A549 (cell line): ENCODE measurements at regions not wholly inside any gene's neighbourhood (a gene's known extent, or its start where the extent isn't known, plus 50 kb on each side); places are given as distances from the start of the nearest gene placed in this dataset.

Experiments
- FOSL2 ChIP-seq, 2 experiments: fragments of 450-650 bp in 1 of 2; fragments of >200 bp in 1 of 2; sonication (Bioruptor Twin) in 1 of 2; formaldehyde crosslinking; IDR thresholded peaks; 2 replicates each; pipeline versions ENCODE4 v1.5.0 to v1.6.1; 2016 to 2020; ENCODE audit warnings: mild to moderate bottlenecking in 1 of 2, moderate library complexity in 1 of 2
- FOXS1 ChIP-seq: fragments of 250-450 bp; sonication (Bioruptor Pico); IDR thresholded peaks from 2 replicates; pipeline ENCODE4 v1.5.0; 2020; ENCODE audit warnings: mild to moderate bottlenecking, moderate library complexity
- MYC ChIP-seq: IDR thresholded peaks from 2 replicates; pipeline ENCODE4 v1.6.1; 2012; ENCODE audit warnings: mild to moderate bottlenecking, inconsistent platforms, low read length, improper control_type of control experiment, borderline replicate concordance
- NR3C1 ChIP-seq: fragments of >200 bp; sonication (Bioruptor Twin); formaldehyde crosslinking; IDR thresholded peaks from 3 replicates; pipeline ENCODE4 v1.6.1; 2017
- PHF8 ChIP-seq: fragments of 200-600 bp; sonication (generic); IDR thresholded peaks from 2 replicates; pipeline ENCODE4 v1.6.1; 2016; ENCODE audit warnings: low read depth, mild to moderate bottlenecking, antibody characterized with exemption, moderate library complexity, borderline replicate concordance
- POLR2A ChIP-seq: IDR thresholded peaks from 2 replicates; pipeline ENCODE4 v1.6.1; 2012; ENCODE audit warnings: mild to moderate bottlenecking, low read length
- POLR2AphosphoS2 ChIP-seq: conservative IDR thresholded peaks from 2 replicates; pipeline ENCODE4 v1.6.1; 2012; ENCODE audit warnings: low read length, improper control_type of control experiment, inconsistent platforms
- REST ChIP-seq: fragments of 200-600 bp; sonication (generic); IDR thresholded peaks from 2 replicates; pipeline ENCODE4 v1.6.1; 2016; ENCODE audit warnings: antibody characterized with exemption, mild to moderate bottlenecking, moderate library complexity
- USF2 ChIP-seq: fragments of 450-650 bp; IDR thresholded peaks from 2 replicates; pipeline ENCODE4 v1.6.1; 2014; ENCODE audit warnings: antibody characterized with exemption
- ZC3H11A ChIP-seq: fragments of 450-650 bp; IDR thresholded peaks from 2 replicates; pipeline ENCODE4 v1.6.1; 2014; ENCODE audit warnings: antibody characterized with exemption, mild to moderate bottlenecking
- TF ChIP-seq, protein P1 (sequence below): fragments of >200 bp; sonication (Bioruptor Twin); formaldehyde crosslinking; IDR thresholded peaks from 3 replicates; pipeline ENCODE4 v1.5.1; 2016
- TF ChIP-seq, protein P2 (sequence below): IDR thresholded peaks from 2 replicates; pipeline ENCODE4 v1.6.1; 2012

- TF ChIP-seq REST, result no peak
- TF ChIP-seq POLR2AphosphoS2, result no peak
- TF ChIP-seq POLR2A, result no peak
- no peak for TF ChIP-seq USF2
- TF ChIP-seq, protein P1, sequence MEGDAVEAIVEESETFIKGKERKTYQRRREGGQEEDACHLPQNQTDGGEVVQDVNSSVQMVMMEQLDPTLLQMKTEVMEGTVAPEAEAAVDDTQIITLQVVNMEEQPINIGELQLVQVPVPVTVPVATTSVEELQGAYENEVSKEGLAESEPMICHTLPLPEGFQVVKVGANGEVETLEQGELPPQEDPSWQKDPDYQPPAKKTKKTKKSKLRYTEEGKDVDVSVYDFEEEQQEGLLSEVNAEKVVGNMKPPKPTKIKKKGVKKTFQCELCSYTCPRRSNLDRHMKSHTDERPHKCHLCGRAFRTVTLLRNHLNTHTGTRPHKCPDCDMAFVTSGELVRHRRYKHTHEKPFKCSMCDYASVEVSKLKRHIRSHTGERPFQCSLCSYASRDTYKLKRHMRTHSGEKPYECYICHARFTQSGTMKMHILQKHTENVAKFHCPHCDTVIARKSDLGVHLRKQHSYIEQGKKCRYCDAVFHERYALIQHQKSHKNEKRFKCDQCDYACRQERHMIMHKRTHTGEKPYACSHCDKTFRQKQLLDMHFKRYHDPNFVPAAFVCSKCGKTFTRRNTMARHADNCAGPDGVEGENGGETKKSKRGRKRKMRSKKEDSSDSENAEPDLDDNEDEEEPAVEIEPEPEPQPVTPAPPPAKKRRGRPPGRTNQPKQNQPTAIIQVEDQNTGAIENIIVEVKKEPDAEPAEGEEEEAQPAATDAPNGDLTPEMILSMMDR, result no peak
- no peak for TF ChIP-seq NR3C1
- TF ChIP-seq, protein P2, sequence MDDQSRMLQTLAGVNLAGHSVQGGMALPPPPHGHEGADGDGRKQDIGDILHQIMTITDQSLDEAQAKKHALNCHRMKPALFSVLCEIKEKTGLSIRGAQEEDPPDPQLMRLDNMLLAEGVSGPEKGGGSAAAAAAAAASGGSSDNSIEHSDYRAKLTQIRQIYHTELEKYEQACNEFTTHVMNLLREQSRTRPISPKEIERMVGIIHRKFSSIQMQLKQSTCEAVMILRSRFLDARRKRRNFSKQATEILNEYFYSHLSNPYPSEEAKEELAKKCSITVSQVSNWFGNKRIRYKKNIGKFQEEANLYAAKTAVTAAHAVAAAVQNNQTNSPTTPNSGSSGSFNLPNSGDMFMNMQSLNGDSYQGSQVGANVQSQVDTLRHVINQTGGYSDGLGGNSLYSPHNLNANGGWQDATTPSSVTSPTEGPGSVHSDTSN, result no peak
- TF ChIP-seq ZC3H11A, result no peak
- TF ChIP-seq MYC, result no peak
- TF ChIP-seq PHF8, result no peak
- TF ChIP-seq FOXS1 (CRISPR knock-in tag), result no peak
- TF ChIP-seq FOSL2 (IDR thresholded peaks at IDR 0.05), result no peak
- no peak for TF ChIP-seq FOSL2 (CRISPR knock-in tag; IDR thresholded peaks at IDR 0.05)
These were observed 73.5 kb upstream of the DCP1A start for GRCh38 chr3:53420831-53421230.
